Activated naive CD8-positive, alpha-beta T cell (primary cell): ENCODE measurements at regions not wholly inside any gene's neighbourhood (a gene's known extent, or its start where the extent isn't known, plus 50 kb on each side); places are given as distances from the start of the nearest gene placed in this dataset.

Source experiments
- H3K27ac Mint-ChIP-seq: one replicate; pipeline ENCODE4 v1.8.0; 2021; ENCODE audit warnings: mixed read lengths
- H3K27me3 Mint-ChIP-seq: one replicate; pipeline ENCODE4 v1.8.0; 2021; ENCODE audit warnings: mixed read lengths
- H3K36me3 Mint-ChIP-seq: one replicate; pipeline ENCODE4 v1.8.0; 2021; ENCODE audit warnings: mixed read lengths
- H3K4me1 Mint-ChIP-seq: one replicate; pipeline ENCODE4 v1.8.0; 2021; ENCODE audit warnings: low read depth, mixed read lengths
- H3K4me3 Mint-ChIP-seq: one replicate; pipeline ENCODE4 v1.8.0; 2021; ENCODE audit warnings: mild to moderate bottlenecking, mixed read lengths
- H3K9me3 Mint-ChIP-seq: one replicate; pipeline ENCODE4 v1.8.0; 2021; ENCODE audit warnings: low read depth, mixed read lengths

GRCh38 chr3:17979911-17980310 is 237.5 kb upstream of the TBC1D5 start:
- H3K4me1 Mint-ChIP-seq: peaks cover 4% of the 10 kb centered on the region
- no peak overlapping the region for H3K4me3 Mint-ChIP-seq
- H3K27me3 Mint-ChIP-seq: peaks cover 3% of the 10 kb centered on the region
- H3K27ac Mint-ChIP-seq: no peak overlapping the region
- no peaks in the 10 kb centered on the region for H3K36me3 Mint-ChIP-seq
- no peaks in the 10 kb centered on the region for H3K9me3 Mint-ChIP-seq

- Mint-ChIP-seq H3K9me3 (no peaks in the 10 kb centered on the region), H3K4me3 (no peak overlapping the region), H3K27ac (no peak overlapping the region), H3K36me3 (no peaks in the 10 kb centered on the region), H3K4me1 (peaks cover 4% of the 10 kb centered on the region), H3K27me3 (peaks cover 3% of the 10 kb centered on the region)
Measured at GRCh38 chr3:17979252-17979651, 236.8 kb upstream of the TBC1D5 start.

- Mint-ChIP-seq H3K36me3 (no peaks in the 10 kb centered on the region), H3K27ac (no peak overlapping the region), H3K4me1 (no peaks in the 10 kb centered on the region), H3K27me3 (no peaks in the 10 kb centered on the region), H3K4me3 (no peak overlapping the region), H3K9me3 (no peaks in the 10 kb centered on the region)
Measured at GRCh38 chr3:17974206-17974841, 231.9 kb upstream of the TBC1D5 start.

- Mint-ChIP-seq H3K4me3 (no peak overlapping the region), H3K27ac (no peak overlapping the region), H3K4me1 (no peaks in the 10 kb centered on the region), H3K9me3 (no peaks in the 10 kb centered on the region), H3K27me3 (no peaks in the 10 kb centered on the region), H3K36me3 (no peaks in the 10 kb centered on the region)
Measured at GRCh38 chr3:17972959-17973906, 230.8 kb upstream of the TBC1D5 start.

GRCh38 chr3:17972476-17972875 is 230.0 kb upstream of the TBC1D5 start:
- Mint-ChIP-seq H3K36me3 (no peaks in the 10 kb centered on the region), H3K4me1 (no peaks in the 10 kb centered on the region), H3K27me3 (no peaks in the 10 kb centered on the region), H3K9me3 (no peaks in the 10 kb centered on the region), H3K27ac (no peak overlapping the region), H3K4me3 (no peak overlapping the region)

GRCh38 chr3:17972030-17972429 is 229.6 kb upstream of the TBC1D5 start:
- Mint-ChIP-seq H3K36me3 (peaks cover 2% of the 10 kb centered on the region), H3K9me3 (no peaks in the 10 kb centered on the region), H3K4me3 (no peak overlapping the region), H3K4me1 (no peaks in the 10 kb centered on the region), H3K27me3 (peaks cover 1% of the 10 kb centered on the region), H3K27ac (no peak overlapping the region)

GRCh38 chr3:17969985-17970568 is 227.6 kb upstream of the TBC1D5 start:
- H3K4me3 Mint-ChIP-seq: no peak overlapping the region
- H3K27ac Mint-ChIP-seq: no peak overlapping the region
- H3K4me1 Mint-ChIP-seq: no peaks in the 10 kb centered on the region
- H3K36me3 Mint-ChIP-seq: peaks cover 2% of the 10 kb centered on the region
- H3K9me3 Mint-ChIP-seq: no peaks in the 10 kb centered on the region
- peaks cover 1% of the 10 kb centered on the region for H3K27me3 Mint-ChIP-seq

- no peak overlapping the region for H3K27ac Mint-ChIP-seq
- H3K27me3 Mint-ChIP-seq: peaks cover 1% of the 10 kb centered on the region
- H3K9me3 Mint-ChIP-seq: no peaks in the 10 kb centered on the region
- H3K36me3 Mint-ChIP-seq: peaks cover 2% of the 10 kb centered on the region
- peaks cover under 1% of the 10 kb centered on the region for H3K4me1 Mint-ChIP-seq
- no peak overlapping the region for H3K4me3 Mint-ChIP-seq
Measured at GRCh38 chr3:17969244-17969643, 226.8 kb upstream of the TBC1D5 start.

- Mint-ChIP-seq H3K4me1 (peaks cover 5% of the 10 kb centered on the region), H3K4me3 (no peak overlapping the region), H3K27me3 (peaks cover 1% of the 10 kb centered on the region), H3K36me3 (peaks cover 2% of the 10 kb centered on the region), H3K9me3 (no peaks in the 10 kb centered on the region), H3K27ac (no peak overlapping the region)
Measured at GRCh38 chr3:17967953-17968607, 225.6 kb upstream of the TBC1D5 start.

- Mint-ChIP-seq H3K4me3 (no peak overlapping the region), H3K9me3 (no peaks in the 10 kb centered on the region), H3K4me1 (peaks cover 5% of the 10 kb centered on the region), H3K36me3 (peaks cover 2% of the 10 kb centered on the region), H3K27ac (no peak overlapping the region), H3K27me3 (peaks cover 3% of the 10 kb centered on the region)
Measured at GRCh38 chr3:17967111-17967510, 224.7 kb upstream of the TBC1D5 start.

GRCh38 chr3:17965331-17965730 is 222.9 kb upstream of the TBC1D5 start:
- Mint-ChIP-seq H3K4me1 (peaks cover 5% of the 10 kb centered on the region), H3K36me3 (peaks cover 2% of the 10 kb centered on the region), H3K27me3 (peaks cover 3% of the 10 kb centered on the region), H3K9me3 (no peaks in the 10 kb centered on the region), H3K27ac (no peak overlapping the region), H3K4me3 (no peak overlapping the region)

- no peak overlapping the region for H3K27ac Mint-ChIP-seq
- peaks cover 2% of the 10 kb centered on the region for H3K36me3 Mint-ChIP-seq
- peaks cover 3% of the 10 kb centered on the region for H3K27me3 Mint-ChIP-seq
- peaks cover 5% of the 10 kb centered on the region for H3K4me1 Mint-ChIP-seq
- no peak overlapping the region for H3K4me3 Mint-ChIP-seq
- H3K9me3 Mint-ChIP-seq: no peaks in the 10 kb centered on the region
Measured at GRCh38 chr3:17964108-17964507, 221.7 kb upstream of the TBC1D5 start.

- Mint-ChIP-seq H3K27me3 (peaks cover 1% of the 10 kb centered on the region), H3K36me3 (no peaks in the 10 kb centered on the region), H3K4me3 (no peak overlapping the region), H3K4me1 (no peaks in the 10 kb centered on the region), H3K9me3 (peaks cover 6% of the 10 kb centered on the region), H3K27ac (no peak overlapping the region)
Measured at GRCh38 chr3:17955411-17955810, 213.0 kb upstream of the TBC1D5 start.

GRCh38 chr3:17954801-17955200 is 212.4 kb upstream of the TBC1D5 start:
- no peak overlapping the region for H3K27ac Mint-ChIP-seq

GRCh38 chr3:17951241-17951640 is 208.8 kb upstream of the TBC1D5 start:
- Mint-ChIP-seq H3K9me3 (peaks cover 7% of the 10 kb centered on the region), H3K4me1 (no peaks in the 10 kb centered on the region), H3K27me3 (no peaks in the 10 kb centered on the region), H3K4me3 (no peak overlapping the region), H3K36me3 (no peaks in the 10 kb centered on the region), H3K27ac (no peak overlapping the region)

More at GRCh38 chr3:17954801-17955200, 212.4 kb upstream of the TBC1D5 start:
- Mint-ChIP-seq H3K9me3 (peaks cover 7% of the 10 kb centered on the region), H3K4me3 (no peak overlapping the region), H3K4me1 (no peaks in the 10 kb centered on the region), H3K27me3 (peaks cover 1% of the 10 kb centered on the region), H3K36me3 (no peaks in the 10 kb centered on the region)
